HepG2 (cell line): ENCODE measurements at regions not wholly inside any gene's neighbourhood (a gene's known extent, or its start where the extent isn't known, plus 50 kb on each side); places are given as distances from the start of the nearest gene placed in this dataset.

Source experiments
- ATAC-seq: fragments of 200-7000 bp; cut with Tn5 transposase; 3 replicates; pipeline ENCODE4 v1.9.1; 2020; ENCODE audit warnings: mild to moderate bottlenecking, moderate library complexity
- BruUV-seq: library from RNA; stranded (reverse); fragments of 400-500 nt; replicated peaks from 2 replicates; lab custom pipeline; 2021; lab: Mats Ljungman, UMichigan
- CTCF ChIA-PET: fragments of 300-600 bp; formaldehyde crosslinking; extraction: SDS; loops from one replicate; lab custom pipeline; 2021; ENCODE audit warnings: low total read pairs, inconsistent platforms, low intra/inter-chr PET ratio; lab: Yijun Ruan, JAX
- POLR2A ChIA-PET: fragments of 350-600 bp; sonication (Branson Sonifier 250); formaldehyde crosslinking; loops from one replicate; lab custom pipeline; 2020; ENCODE audit warnings: antibody characterized with exemption, inconsistent platforms; lab: Yijun Ruan, JAX
- DNase-seq: peaks from one replicate; pipeline ENCODE4 v3.0.0-alpha.2; 2015; ENCODE audit warnings: low spot score
- FAIRE-seq: peaks from 3 replicates; lab custom pipeline; 2011; peaks lifted over from hg19 to GRCh38; lab: Jason Lieb, UNC
- H2AFZ ChIP-seq: one replicate; pipeline ENCODE4 v1.6.1; 2011; ENCODE audit warnings: low read length, inconsistent platforms
- H3K27ac ChIP-seq: fragments of 300-600 bp; 3 replicates; pipeline ENCODE4 v1.8.0; 2011; ENCODE audit warnings: mixed run types, mild to moderate bottlenecking, mixed read lengths, low read length, inconsistent platforms; ENCODE audit not compliant: insufficient read depth; ENCODE audit errors: extremely low read length
- H3K27me3 ChIP-seq, 2 experiments: fragments of 200-600 bp in 1 of 2; 2 replicates in 1 of 2; 3 replicates in 1 of 2; pipeline versions ENCODE4 v1.6.0 to v1.8.0; 2011; ENCODE audit warnings: low read length in 2 of 2, mild to moderate bottlenecking in 2 of 2, moderate library complexity in 2 of 2, inconsistent platforms in 1 of 2; ENCODE audit not compliant: insufficient read depth in 2 of 2, control insufficient read depth in 1 of 2
- H3K36me3 ChIP-seq, 2 experiments: fragments of 200-600 bp in 1 of 2; replicated peaks in 1 of 2; 2 replicates in 1 of 2; 3 replicates in 1 of 2; pipeline versions ENCODE4 v1.5.1 to v1.8.0; 2011; ENCODE audit warnings: low read length in 2 of 2, inconsistent platforms in 1 of 2; ENCODE audit not compliant: insufficient read depth in 2 of 2, control insufficient read depth in 1 of 2
- H3K4me1 ChIP-seq: 2 replicates; pipeline ENCODE4 v1.5.1; 2012; ENCODE audit warnings: low read length, inconsistent platforms; ENCODE audit not compliant: insufficient read depth
- H3K4me2 ChIP-seq: 2 replicates; pipeline ENCODE4 v1.6.0; 2011; ENCODE audit warnings: low read depth, low read length, inconsistent platforms
- H3K4me3 ChIP-seq, 3 experiments: fragments of 200-600 bp in 1 of 3; sonication (generic), shearing (Covaris generic) in 1 of 3; replicated peaks in 1 of 3; 2 replicates each; pipeline ENCODE4 v1.5.1; 2011 to 2016; ENCODE audit warnings: low read length in 3 of 3, inconsistent platforms in 2 of 3, low read depth in 2 of 3, mild to moderate bottlenecking in 2 of 3, control low read depth in 1 of 3, mixed read lengths in 1 of 3; ENCODE audit not compliant: insufficient read depth in 1 of 3
- H3K79me2 ChIP-seq: one replicate; pipeline ENCODE4 v1.6.1; 2011; ENCODE audit warnings: low read length, inconsistent platforms; ENCODE audit not compliant: insufficient read depth
- H3K9ac ChIP-seq: 2 replicates; pipeline ENCODE4 v1.6.0; 2011; ENCODE audit warnings: mild to moderate bottlenecking, low read depth, low read length, inconsistent platforms; ENCODE audit not compliant: insufficient read depth
- H3K9me3 ChIP-seq: 2 replicates; pipeline ENCODE4 v1.5.1; 2012; ENCODE audit warnings: mild to moderate bottlenecking, low read length
- H4K20me1 ChIP-seq: 2 replicates; pipeline ENCODE4 v1.6.0; 2011; ENCODE audit warnings: inconsistent platforms, mild to moderate bottlenecking, low read length, moderate library complexity; ENCODE audit not compliant: insufficient read depth
- CEBPB ChIP-seq: IDR thresholded peaks from 2 replicates; pipeline ENCODE4 v1.6.1; 2011; ENCODE audit warnings: low read depth, low read length, improper control_type of control experiment, borderline replicate concordance
- MAZ ChIP-seq, 2 experiments: sonication (generic) in 1 of 2; formaldehyde crosslinking in 1 of 2; IDR thresholded peaks; 2 replicates each; pipeline versions ENCODE4 v1.5.0 to v1.6.1; 2012 to 2020; ENCODE audit warnings: low read depth in 2 of 2, mild to moderate bottlenecking in 2 of 2, borderline replicate concordance in 1 of 2, improper control_type of control experiment in 1 of 2, low read length in 1 of 2, missing genetic modification reagents in 1 of 2, moderate library complexity in 1 of 2
- NR2C2 ChIP-seq: sonication (generic); formaldehyde crosslinking; IDR thresholded peaks from 2 replicates; pipeline ENCODE4 v1.4.0; 2020; ENCODE audit warnings: missing genetic modification reagents, mild to moderate bottlenecking, moderate library complexity, borderline replicate concordance
- ZBTB38 ChIP-seq: sonication (generic); formaldehyde crosslinking; IDR thresholded peaks from 2 replicates; pipeline ENCODE4 v1.5.1; 2020; ENCODE audit warnings: mild to moderate bottlenecking, missing genetic modification reagents
- ZNF121 ChIP-seq: sonication (generic); formaldehyde crosslinking; IDR thresholded peaks from 2 replicates; pipeline ENCODE4 v1.5.0; 2020; ENCODE audit warnings: mild to moderate bottlenecking, missing genetic modification reagents
- WGBS: methylation state at CpG from one replicate; pipeline ENCODE4 v1.1.6; 2017; ENCODE audit warnings: low lambda C conversion rate; 5-methylcytosine and 5-hydroxymethylcytosine counted together
- in situ Hi-C: cut with HindIII; loops from 2 replicates; pipeline ENCODE4 v1.10.0; 2017; ENCODE audit warnings: low pct_unique_long_range_greater_than_20kb; ENCODE audit not compliant: extremely low pct_ligation_motif_present
- intact Hi-C: fragments of 100-400 bp; cut with micrococcal nuclease; formaldehyde crosslinking; loops from one replicate; pipeline ENCODE4 v1.10.0; 2022; ENCODE audit not compliant: unreplicated experiment
- TF ChIP-seq, protein P1 (sequence below): sonication (generic); formaldehyde crosslinking; IDR thresholded peaks from 2 replicates; pipeline ENCODE4 v1.5.1; 2020; ENCODE audit warnings: mild to moderate bottlenecking, missing genetic modification reagents

DNA sequence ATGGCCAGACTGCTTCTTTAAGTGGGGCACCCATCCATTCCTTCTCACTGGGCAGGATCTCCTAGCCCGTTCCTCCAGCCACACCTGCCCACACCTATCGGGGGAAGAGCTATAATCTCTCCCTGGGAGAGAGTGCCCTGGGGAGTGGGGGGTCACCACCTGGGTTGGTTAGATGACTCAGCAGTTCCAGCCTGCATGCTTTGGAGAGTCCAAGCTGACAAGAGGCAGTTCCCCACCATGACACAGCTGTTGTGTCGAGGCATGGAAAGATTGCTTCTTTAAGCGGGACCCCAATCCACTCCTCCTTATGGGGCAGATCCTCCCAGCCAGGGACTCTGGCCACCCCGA, 52.6 kb upstream of the PPFIA2 start (continued):
- TF ChIP-seq, protein P1, sequence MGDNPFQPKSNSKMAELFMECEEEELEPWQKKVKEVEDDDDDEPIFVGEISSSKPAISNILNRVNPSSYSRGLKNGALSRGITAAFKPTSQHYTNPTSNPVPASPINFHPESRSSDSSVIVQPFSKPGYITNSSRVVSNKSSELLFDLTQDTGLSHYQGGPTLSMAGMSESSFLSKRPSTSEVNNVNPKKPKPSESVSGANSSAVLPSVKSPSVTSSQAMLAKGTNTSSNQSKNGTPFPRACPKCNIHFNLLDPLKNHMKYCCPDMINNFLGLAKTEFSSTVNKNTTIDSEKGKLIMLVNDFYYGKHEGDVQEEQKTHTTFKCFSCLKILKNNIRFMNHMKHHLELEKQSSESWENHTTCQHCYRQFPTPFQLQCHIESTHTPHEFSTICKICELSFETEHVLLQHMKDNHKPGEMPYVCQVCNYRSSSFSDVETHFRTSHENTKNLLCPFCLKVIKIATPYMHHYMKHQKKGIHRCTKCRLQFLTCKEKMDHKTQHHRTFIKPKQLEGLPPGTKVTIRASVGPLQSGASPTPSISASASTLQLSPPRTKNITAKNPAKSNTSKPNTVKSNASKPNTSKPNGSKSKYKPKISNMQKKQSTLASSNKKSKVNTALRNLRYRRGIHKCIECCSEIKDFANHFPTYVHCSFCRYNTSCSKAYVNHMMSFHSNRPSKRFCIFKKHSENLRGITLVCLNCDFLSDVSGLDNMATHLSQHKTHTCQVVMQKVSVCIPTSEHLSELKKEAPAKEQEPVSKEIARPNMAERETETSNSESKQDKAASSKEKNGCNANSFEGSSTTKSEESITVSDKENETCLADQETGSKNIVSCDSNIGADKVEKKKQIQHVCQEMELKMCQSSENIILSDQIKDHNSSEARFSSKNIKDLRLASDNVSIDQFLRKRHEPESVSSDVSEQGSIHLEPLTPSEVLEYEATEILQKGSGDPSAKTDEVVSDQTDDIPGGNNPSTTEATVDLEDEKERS (CRISPR knock-in tag): no peak
- TF ChIP-seq ZNF121 (CRISPR knock-in tag) (no peak), ZBTB38 (no peak), NR2C2 (CRISPR knock-in tag) (no peak)

DNA sequence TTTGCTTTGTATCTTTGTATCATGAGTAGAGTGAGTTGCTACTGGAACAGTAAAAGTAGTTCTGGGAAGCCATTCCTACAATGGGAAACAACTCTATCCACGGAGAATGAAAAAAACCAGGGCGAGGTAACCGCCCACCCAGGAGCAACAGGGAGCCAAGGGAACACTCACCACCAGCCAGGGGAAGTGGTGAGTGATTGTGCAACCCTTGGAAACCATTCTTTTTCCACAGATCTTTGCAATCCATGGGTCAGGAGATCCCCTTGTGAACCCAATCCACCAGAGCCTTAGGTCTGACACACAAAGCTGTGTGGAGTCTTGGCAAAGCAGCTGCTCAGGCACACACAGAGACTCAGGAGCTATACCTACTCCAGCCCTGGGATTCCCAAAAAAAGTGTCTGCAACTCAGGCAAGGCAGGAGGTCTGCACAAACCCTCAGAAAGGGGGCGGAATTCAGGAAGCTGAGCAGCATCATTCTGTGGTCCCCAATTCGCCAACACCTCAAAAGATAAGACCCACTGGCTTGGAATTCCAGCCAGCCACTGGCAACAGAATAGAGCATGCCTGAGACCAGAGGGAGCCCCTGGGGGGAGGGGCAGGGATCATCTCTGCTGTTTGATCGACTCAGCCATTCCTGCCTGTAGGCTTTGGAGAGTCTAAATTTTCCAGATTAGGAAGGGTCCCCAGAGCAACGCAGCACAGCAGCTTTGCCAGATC, 52.1 kb upstream of the PPFIA2 start:
- FAIRE-seq (no peak), ATAC-seq (no peak), DNase-seq (no peak)
- WGBS: 11% methylated on average over 5 of the region's 7 CpGs
- H3K27me3 ChIP-seq: no peaks in the 10 kb centered on the region
- H2AFZ ChIP-seq: no peak overlapping the region
- H3K9ac ChIP-seq: no peak overlapping the region
- no peaks in the 10 kb centered on the region for H3K79me2 ChIP-seq
- no peaks in the 10 kb centered on the region for H4K20me1 ChIP-seq
- in situ Hi-C loops: no loop called here
- no peak overlapping the region for H3K4me2 ChIP-seq
- H3K36me3 ChIP-seq: no peaks in the 10 kb centered on the region
- intact Hi-C loops: no loop called here
- POLR2A ChIA-PET: no interaction called here
- H3K27ac ChIP-seq: no peak overlapping the region
- TF ChIP-seq MAZ (IDR thresholded peaks at IDR 0.05; ENCODE audit: borderline replicate concordance, low read depth, low read length): no peak
- no peak for TF ChIP-seq MAZ (CRISPR knock-in tag; IDR thresholded peaks at IDR 0.05; ENCODE audit: low read depth)
- peak; percentile 68 for TF ChIP-seq CEBPB
- BruUV-seq: no TSS peak
- H3K4me3 ChIP-seq: no peak overlapping the region
- CTCF ChIA-PET: no interaction called here
- H3K9me3 ChIP-seq: no peaks in the 10 kb centered on the region; the same call in 1 of the 2 replicates
- H3K4me1 ChIP-seq: no peaks in the 10 kb centered on the region
